Epithelial cell of esophagus (primary cell): ENCODE measurements at regions not wholly inside any gene's neighbourhood (a gene's known extent, or its start where the extent isn't known, plus 50 kb on each side); places are given as distances from the start of the nearest gene placed in this dataset.
"Not testable (repeated sequence)": the region's sequence is repeated elsewhere in the genome, so short reads cannot be mapped to it uniquely, and the experiment has no call there.

ENCODE experiments used
- DNase-seq: peaks from one replicate; pipeline ENCODE4 v3.0.0; 2010; ENCODE audit warnings: low read depth
- H3K4me3 ChIP-seq: 2 replicates; pipeline ENCODE4 v1.5.1; 2011; ENCODE audit warnings: mild to moderate bottlenecking, low read length, control low read depth
- CTCF ChIP-seq: IDR thresholded peaks from 2 replicates; pipeline ENCODE4 v1.5.1; 2011; ENCODE audit warnings: low read depth, mild to moderate bottlenecking, low read length, control low read depth, inconsistent platforms; ENCODE audit not compliant: insufficient read depth; ENCODE audit errors: missing control alignments

GRCh38 chr1:73327180-73327793 lies 870.7 kb downstream of the LRRIQ3 start:
- no peak for TF ChIP-seq CTCF

GRCh38 chr1:73326663-73327062 lies 871.3 kb downstream of the LRRIQ3 start:
- no peak for DNase-seq
- no peak overlapping the region for H3K4me3 ChIP-seq
- TF ChIP-seq CTCF, result no peak

More at GRCh38 chr1:73327180-73327793, 870.7 kb downstream of the LRRIQ3 start:
- no peak overlapping the region for H3K4me3 ChIP-seq
- DNase-seq, result no peak

- TF ChIP-seq CTCF, result no peak
- no peak overlapping the region for H3K4me3 ChIP-seq
- no peak for DNase-seq
Observed at GRCh38 chr1:73310797-73311381, 887.1 kb downstream of the LRRIQ3 start.

GRCh38 chr1:73306899-73307555 lies 890.9 kb downstream of the LRRIQ3 start:
- no peak for DNase-seq
- TF ChIP-seq CTCF, result no peak

GRCh38 chr1:73273886-73274285 lies 924.1 kb downstream of the LRRIQ3 start:
- no peak overlapping the region for H3K4me3 ChIP-seq
- no peak for TF ChIP-seq CTCF
- no peak for DNase-seq

More at GRCh38 chr1:73306899-73307555, 890.9 kb downstream of the LRRIQ3 start:
- no peak overlapping the region for H3K4me3 ChIP-seq

GRCh38 chr1:73245196-73245595 lies 952.8 kb downstream of the LRRIQ3 start:
- DNase-seq, H3K4me3 ChIP-seq: not testable (repeated sequence)

- TF ChIP-seq CTCF, result no peak
- no peak for DNase-seq
- no peak overlapping the region for H3K4me3 ChIP-seq
Observed at GRCh38 chr1:73218995-73219546, 936.7 kb upstream of the NEGR1 start.
